Fibroblast of skin of scalp (primary cell): ENCODE measurements at regions not wholly inside any gene's neighbourhood (a gene's known extent, or its start where the extent isn't known, plus 50 kb on each side); places are given as distances from the start of the nearest gene placed in this dataset.
A peak's percentile ranks its signal among the peaks of the same experiment; 100 is the strongest.

ENCODE experiments used
- DNase-seq: peaks from one replicate; pipeline ENCODE4 v3.0.0-alpha.2; 2013

DNA sequence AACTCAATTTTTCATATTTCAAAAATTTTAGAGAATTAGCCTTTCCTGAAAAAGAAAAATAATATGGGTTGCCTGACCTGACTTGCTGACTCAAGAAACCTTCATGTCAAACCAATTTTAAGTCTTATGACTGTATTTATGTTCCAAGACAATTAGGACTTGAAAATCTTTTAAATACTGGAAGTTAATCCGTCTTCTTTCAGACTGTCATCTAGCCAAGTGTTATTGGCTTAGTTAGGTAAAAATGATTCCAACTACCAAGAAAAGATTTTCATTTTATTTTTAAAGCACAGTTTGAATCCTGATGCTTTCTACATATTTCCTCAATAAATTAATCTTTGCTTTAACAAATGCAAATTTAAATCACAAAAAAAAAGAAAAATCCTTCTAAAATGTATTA is 337.6 kb downstream of the SLITRK6 start:
- no peak for DNase-seq

DNA sequence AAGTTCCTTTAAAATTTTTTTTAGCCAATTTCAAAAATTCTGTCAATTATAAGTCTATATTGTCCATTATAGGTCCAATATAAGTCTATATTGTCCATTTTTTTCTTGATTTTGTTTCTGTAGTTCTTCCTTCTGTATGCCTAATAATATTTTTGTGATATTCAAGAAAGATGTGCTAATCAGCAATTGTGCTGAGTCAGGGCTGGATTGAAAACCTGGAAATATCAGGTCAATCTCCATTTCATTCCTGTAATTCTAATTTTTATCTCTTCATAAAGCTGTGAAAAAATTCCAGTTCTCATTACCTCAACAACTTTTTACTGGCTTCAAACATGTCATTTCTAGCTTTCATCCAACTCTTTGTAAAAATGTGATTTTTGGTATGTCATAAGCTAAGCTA is 353.7 kb downstream of the SLITRK6 start:
- no peak for DNase-seq

DNA sequence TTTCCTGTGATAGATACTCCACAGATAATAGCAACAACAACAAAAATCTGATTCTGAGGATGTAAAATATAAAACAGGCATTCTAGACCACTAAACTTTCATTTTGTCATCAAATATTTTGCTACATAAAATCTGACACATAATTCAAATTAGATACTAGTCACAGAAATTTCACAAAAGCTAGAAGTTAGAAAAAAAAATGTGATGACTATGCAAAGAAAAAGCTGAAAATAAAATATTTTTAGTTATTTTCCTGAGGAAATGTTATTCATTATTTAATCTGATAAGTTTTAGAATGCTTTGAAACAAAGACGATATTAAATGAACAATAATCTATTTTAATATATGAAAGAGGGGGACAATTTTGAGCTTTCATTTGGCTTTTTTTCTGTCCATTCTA is 357.2 kb downstream of the SLITRK6 start:
- DNase-seq: no peak

- no peak for DNase-seq
These were observed 357.9 kb downstream of the SLITRK6 start for GRCh38 chr13:85441364-85441763.

- no peak for DNase-seq
These were observed 363.2 kb downstream of the SLITRK6 start for GRCh38 chr13:85436029-85436428.

DNA sequence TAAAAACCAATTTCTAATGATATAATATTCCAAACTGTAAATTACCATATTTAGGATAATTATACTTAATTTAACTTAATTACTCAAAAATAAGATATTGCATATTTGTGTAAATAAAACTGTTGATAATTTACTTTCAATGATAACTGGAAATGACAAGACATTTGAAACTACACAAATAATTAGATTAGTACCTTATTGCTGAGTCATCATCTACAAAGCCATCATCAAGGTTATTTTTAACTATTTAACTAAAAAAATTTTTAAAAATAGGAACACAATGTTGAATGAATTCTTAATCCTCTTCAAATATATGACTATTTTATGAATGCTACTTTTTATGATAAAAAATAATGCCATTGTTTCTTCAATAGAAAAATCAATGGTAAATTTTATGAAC is 364.3 kb downstream of the SLITRK6 start:
- DNase-seq: no peak

DNA sequence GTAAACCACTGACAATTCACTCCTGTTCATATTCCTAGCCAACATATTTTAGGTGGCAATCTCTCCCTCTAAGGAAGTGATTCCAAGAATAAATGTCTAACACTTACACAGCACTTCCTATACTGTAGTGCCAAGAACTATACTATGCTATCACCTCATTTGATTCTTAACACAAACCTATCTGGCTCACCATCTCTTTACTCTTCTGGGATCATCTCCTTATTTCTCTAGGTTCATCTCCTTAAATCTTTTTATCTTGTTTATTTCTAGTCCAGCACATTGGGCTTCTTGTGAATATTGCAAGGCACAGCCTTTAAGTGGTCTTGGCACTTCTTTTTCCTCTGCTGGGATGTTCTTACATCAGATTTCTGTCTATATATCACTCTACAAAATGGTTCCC is 366.3 kb downstream of the SLITRK6 start:
- DNase-seq: no peak

GRCh38 chr13:85431720-85432119 is 367.5 kb downstream of the SLITRK6 start:
- no peak for DNase-seq

DNA sequence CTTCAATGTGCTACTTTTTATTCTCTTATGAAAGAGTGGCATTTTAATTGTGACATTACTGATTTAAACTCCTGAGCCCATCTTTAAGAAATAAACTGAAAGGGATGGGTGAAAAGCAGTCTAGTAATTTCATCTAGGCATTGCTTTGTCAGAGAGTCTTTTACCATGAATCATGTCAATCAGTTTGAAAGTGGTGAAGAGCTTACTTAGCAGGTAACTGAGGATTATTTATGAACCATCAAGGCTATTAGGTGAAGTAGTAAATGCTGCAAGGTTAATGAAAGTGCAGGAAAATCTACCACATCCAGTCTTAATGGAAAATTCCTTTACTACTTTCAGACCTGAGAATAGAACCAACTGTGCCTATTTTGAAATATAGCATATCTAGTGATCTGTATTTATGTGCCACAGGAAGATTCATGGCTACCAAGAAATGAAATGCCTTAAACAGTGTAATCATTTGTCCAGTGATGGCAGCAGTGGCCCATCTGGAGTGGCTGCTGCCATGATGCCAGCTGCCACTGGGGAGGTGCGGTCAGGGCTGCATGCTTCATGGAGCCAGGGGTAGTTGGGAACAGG is 368.9 kb downstream of the SLITRK6 start:
- DNase-seq: no peak

- peak; percentile 8 for DNase-seq
These were observed 371.8 kb downstream of the SLITRK6 start for GRCh38 chr13:85427416-85427815.

- no peak for DNase-seq
These were observed 379.1 kb downstream of the SLITRK6 start for GRCh38 chr13:85420136-85420535.

DNA sequence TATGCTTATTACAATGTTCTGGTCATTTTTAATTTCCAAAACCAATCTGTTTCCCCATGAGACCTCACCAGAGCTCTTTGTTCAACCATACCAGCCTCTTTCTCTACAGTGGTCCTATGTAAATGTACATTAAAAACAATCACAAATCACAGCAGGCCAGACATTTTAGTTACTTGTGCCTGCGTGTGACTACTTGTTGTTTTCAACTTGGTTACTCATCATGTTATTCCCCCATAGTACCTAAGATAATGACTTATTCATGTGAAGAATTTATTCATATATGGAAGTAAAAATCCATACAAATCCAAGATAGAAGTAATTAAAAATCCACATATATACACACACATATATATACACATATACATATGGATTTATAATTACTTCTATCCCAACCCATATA is 379.6 kb downstream of the SLITRK6 start:
- DNase-seq: no peak

GRCh38 chr13:85417807-85418206 is 381.4 kb downstream of the SLITRK6 start:
- DNase-seq: no peak

DNA sequence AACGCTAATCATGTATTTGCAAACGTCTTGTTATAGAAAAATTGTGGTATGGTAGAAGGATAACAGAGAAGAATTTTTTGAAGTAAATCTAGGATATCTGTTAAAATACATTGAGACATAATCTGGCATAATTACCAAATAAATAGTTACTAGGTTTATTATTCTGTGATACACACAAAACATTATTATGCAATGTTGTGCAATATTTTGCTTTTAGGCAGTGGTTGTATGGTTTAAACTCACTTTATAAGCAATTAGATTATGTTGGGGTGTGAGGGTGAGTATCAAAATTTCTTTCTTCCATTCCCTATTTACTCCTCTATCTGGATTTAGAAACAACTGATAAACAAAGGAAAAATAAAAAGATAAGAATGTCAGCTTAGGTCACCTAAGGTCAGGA is 385.6 kb downstream of the SLITRK6 start:
- DNase-seq: no peak

GRCh38 chr13:85412448-85412847 is 386.8 kb downstream of the SLITRK6 start:
- DNase-seq: no peak

GRCh38 chr13:85411591-85411990 is 387.6 kb downstream of the SLITRK6 start:
- no peak for DNase-seq

DNA sequence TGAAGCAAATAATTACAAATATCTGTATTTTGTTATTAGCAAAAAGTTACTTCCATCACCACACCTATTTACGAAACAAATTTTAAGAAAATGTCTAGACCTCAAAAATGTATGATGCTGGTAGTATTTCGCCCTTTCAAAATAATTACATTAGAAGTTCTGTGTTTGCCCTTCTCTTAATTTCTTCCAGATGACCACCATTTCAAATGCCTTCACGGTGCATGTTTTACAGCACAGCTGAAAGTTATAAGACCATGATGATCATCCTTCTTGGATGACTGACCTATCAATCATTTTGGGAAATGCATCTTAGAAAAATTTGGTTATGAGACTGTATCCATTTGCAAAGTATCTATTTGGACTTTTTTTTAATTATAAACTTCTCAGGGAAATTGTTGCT is 390.8 kb downstream of the SLITRK6 start:
- peak; percentile 9 for DNase-seq

GRCh38 chr13:85406269-85406975 is 392.8 kb downstream of the SLITRK6 start:
- DNase-seq: no peak

- DNase-seq: no peak
These were observed 393.8 kb downstream of the SLITRK6 start for GRCh38 chr13:85405316-85405897.

- no peak for DNase-seq
These were observed 412.8 kb downstream of the SLITRK6 start for GRCh38 chr13:85386424-85386823.

GRCh38 chr13:85383291-85383690 is 415.9 kb downstream of the SLITRK6 start:
- DNase-seq: no peak

GRCh38 chr13:85381082-85381481 is 418.1 kb downstream of the SLITRK6 start:
- no peak for DNase-seq

GRCh38 chr13:85379991-85380390 is 419.2 kb downstream of the SLITRK6 start:
- no peak for DNase-seq

DNA sequence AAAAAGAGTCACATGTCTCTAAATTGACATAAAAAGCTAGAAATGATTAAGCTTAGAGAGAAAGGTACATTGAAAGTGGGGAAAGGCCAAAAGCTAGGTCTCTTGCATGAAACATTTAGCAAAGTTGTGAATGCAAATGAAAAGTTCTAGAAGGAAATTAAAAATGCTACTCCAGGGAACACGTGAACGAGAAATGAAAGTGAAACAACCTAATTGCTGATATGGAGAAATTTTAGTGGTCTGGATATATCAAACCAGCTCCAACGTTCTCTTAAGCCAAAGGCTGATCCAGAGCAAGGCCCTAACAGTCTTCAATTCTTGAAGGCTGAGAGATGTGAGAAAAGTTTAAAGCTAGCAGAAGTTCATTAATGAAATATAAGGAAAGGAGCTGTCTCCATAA is 419.8 kb downstream of the SLITRK6 start:
- no peak for DNase-seq
